ENCODE measurements at regions not wholly inside any gene's neighbourhood (a gene's known extent, or its start where the extent isn't known, plus 50 kb on each side); places are given as distances from the start of the nearest gene placed in this dataset.

DNA sequence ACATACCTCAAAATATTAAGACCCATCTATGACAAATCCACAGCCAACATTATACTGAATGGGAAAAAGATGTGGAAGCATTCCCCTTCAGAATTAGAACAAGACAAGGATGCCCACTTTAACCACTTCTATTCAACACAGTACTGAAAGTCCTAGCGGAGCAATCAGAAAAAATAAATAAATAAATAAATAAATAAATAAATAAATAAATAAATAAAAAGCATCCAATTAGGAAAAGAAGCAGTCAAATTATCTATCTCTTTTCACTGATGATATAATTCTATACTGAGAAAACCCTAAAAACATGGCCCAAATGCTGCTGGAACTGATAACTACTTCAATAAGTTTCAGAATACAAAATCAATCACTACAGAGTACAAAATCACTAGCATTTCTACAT lies 67.5 kb downstream of the PRR32 start:
- no peak for DNase-seq
- Histone ChIP-seq H3K36me3 (replicated peaks; ENCODE audit: control insufficient read depth, insufficient read depth, low read length) (no peaks in the 10 kb centered on the region), H3K4me3 (ENCODE audit: insufficient read depth, low read depth, low read length) (no peak overlapping the region), H3K27me3 (ENCODE audit: control insufficient read depth, insufficient read depth, low read length) (no peaks in the 10 kb centered on the region)

DNA sequence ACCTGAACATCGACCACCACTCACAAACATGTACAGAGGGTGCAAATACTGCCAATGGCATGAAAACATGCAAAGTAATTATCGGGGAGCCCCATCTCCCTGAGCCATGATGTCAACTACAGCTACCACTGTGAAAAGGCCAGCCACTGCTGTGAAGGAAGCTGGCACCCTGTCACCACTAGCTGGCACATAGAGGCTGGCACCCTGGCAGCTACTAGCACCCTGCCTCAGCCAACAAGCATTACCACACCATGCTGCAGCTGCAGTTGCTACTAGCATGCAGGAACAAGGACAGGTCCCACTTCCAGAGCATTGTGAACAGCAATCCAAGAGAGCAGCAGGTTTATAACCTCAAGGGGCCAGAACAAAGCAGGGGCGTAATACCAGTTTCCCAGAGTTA lies 81.4 kb downstream of the PRR32 start:
- DNase-seq = no peak
- Histone ChIP-seq H3K36me3 (replicated peaks; ENCODE audit: control insufficient read depth, insufficient read depth, low read length) (no peaks in the 10 kb centered on the region), H3K27me3 (ENCODE audit: control insufficient read depth, insufficient read depth, low read length) (no peaks in the 10 kb centered on the region), H3K4me3 (ENCODE audit: insufficient read depth, low read depth, low read length) (no peak overlapping the region)

DNA sequence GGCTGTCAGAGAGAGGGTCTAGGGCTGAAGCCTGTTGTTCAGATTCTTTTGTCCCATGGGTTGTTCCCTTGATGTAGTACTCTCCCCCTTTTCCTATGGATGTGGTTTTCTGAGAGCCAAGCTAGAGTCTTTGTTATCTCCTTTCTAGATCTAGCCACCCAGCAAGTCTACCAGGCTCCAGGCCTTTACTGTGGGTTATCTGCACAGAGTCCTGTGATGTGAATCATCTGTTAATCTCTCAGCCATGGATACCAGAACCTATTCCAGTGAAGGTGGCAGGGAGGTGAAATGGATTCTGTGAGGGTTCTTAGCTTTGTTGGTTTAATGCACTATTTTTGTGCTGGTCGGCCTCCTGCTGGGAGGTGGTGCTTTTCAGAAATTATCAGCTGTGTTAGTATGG lies 109.5 kb downstream of the PRR32 start:
- no peak overlapping the region for H3K4me3 ChIP-seq (ENCODE audit: insufficient read depth, low read depth, low read length)
- H3K36me3 ChIP-seq (replicated peaks; ENCODE audit: control insufficient read depth, insufficient read depth, low read length) = no peaks in the 10 kb centered on the region
- DNase-seq = no peak
- H3K27me3 ChIP-seq (ENCODE audit: control insufficient read depth, insufficient read depth, low read length) = no peaks in the 10 kb centered on the region

DNA sequence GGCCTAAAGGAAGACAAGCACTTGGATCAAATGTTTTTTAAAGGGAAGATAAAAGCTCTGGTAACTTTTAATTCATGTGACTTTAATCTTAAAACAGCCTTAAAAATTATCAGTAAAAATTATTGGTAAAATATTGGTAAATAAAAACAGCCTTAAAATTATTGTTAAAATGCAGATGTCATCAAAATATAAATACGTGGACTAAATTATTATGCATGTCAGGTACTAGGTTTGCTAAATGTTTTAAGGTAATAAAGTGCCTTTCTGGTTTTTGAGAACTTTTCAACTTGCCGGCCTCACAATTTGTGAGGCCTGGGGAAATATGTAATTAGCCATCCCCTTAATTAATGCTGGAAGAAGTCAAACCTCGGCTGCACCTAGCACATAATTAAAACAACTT lies 147.7 kb downstream of the PRR32 start:
- H3K27me3 ChIP-seq (ENCODE audit: control insufficient read depth, insufficient read depth, low read length) = no peaks in the 10 kb centered on the region
- DNase-seq = no peak
- no peaks in the 10 kb centered on the region for H3K36me3 ChIP-seq (replicated peaks; ENCODE audit: control insufficient read depth, insufficient read depth, low read length)
- no peak overlapping the region for H3K4me3 ChIP-seq (ENCODE audit: insufficient read depth, low read depth, low read length)

DNA sequence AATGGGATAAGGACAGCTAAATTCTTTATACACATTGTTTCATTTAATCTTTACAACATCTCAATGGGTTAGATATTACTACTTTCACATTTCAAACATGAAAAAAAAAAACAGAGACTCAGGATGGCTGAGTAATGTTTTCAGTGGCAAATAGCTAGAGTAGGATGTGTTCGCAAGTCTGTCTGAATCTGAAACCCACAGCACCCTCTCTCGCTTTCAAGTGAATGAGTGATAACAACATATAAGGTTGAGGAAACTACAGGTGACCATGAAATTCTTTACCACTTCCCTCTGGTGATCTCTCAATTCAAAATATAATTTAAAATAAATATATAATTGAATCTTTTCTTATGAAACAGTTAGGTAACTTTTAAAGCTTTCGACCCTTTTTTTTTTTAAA lies 162.6 kb downstream of the PRR32 start:
- no peak for DNase-seq
- no peak overlapping the region for H3K4me3 ChIP-seq (ENCODE audit: insufficient read depth, low read depth, low read length)

DNA sequence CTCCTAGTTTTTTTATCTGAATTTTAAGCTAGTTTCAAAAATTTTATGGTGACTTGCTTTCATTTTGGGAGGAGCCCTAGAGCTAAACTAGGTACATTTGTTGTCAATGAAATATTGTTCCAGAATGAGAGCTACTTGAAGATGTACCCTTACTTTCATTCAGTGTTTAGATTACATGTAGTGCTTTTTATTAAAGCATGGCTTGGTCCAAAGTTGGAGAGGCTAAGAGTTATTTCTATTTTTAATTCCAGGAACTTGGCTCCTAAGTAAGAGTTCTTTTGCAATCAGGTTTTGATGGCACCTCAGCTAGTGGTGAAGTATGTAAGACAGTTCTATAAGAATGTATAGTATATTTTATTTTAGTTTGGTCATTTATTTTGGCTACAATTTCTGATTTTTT lies 165.5 kb downstream of the PRR32 start:
- no peak for DNase-seq
- Histone ChIP-seq H3K27me3 (ENCODE audit: control insufficient read depth, insufficient read depth, low read length) (no peaks in the 10 kb centered on the region), H3K36me3 (replicated peaks; ENCODE audit: control insufficient read depth, insufficient read depth, low read length) (no peaks in the 10 kb centered on the region), H3K4me3 (ENCODE audit: insufficient read depth, low read depth, low read length) (no peak overlapping the region)

More for the DNA sequence above, 162.6 kb downstream of the PRR32 start:
- Histone ChIP-seq H3K36me3 (replicated peaks; ENCODE audit: control insufficient read depth, insufficient read depth, low read length) (no peaks in the 10 kb centered on the region), H3K27me3 (ENCODE audit: control insufficient read depth, insufficient read depth, low read length) (no peaks in the 10 kb centered on the region)

DNA sequence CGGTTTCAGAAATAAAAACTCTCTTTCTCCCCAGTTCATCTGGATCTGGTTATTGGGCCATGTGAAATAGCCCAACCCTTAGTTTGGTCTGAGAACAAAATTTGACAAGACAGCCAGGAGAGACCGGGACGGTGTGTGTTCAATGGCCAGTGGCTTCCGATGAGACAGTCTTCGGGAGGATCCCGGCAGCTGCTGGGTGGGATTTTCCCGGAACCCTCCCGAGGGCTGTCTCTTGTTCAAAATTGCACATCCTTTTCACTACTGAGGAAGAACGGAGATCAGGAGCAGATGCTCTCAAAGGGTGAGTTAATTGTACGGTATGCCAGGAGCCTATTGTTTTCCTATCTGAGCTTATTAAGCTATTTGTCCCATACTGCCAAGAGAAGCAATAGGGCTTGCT lies 166.5 kb downstream of the PRR32 start:
- no peaks in the 10 kb centered on the region for H3K27me3 ChIP-seq (ENCODE audit: control insufficient read depth, insufficient read depth, low read length)
- H3K4me3 ChIP-seq (ENCODE audit: insufficient read depth, low read depth, low read length) = no peak overlapping the region
- DNase-seq = peak; percentile 5
- no peaks in the 10 kb centered on the region for H3K36me3 ChIP-seq (replicated peaks; ENCODE audit: control insufficient read depth, insufficient read depth, low read length)

DNA sequence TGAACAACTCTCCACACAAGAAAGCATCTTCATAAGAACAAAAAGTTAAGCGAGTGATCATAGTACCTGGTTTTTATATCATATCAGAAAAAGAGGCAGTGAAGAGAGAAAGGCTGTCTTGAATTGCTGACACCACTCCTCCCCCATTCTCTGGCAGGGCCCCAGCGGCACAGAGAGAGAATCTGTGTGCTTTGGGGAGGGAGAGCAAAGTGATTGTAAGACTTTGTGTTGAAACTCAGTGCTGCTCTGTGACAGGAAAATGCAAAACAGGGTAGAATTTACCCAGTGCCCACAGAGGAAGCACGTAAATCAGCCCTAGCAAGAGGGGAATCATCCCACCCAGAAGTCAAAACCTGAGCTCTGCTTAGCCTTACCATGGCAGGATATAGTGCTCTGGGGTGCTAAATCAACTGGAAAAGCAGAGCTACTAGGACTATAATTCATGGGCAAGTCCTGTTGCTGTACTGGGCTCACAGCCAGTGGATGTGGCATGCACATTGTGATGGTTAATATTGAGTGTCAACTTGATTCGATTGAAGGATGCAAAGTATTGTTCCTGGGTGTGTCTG lies 174.6 kb downstream of the PRR32 start:
- DNase-seq = no peak
- no peak overlapping the region for H3K4me3 ChIP-seq (ENCODE audit: insufficient read depth, low read depth, low read length)
- H3K36me3 ChIP-seq (replicated peaks; ENCODE audit: control insufficient read depth, insufficient read depth, low read length) = no peaks in the 10 kb centered on the region
- H3K27me3 ChIP-seq (ENCODE audit: control insufficient read depth, insufficient read depth, low read length) = no peaks in the 10 kb centered on the region

DNA sequence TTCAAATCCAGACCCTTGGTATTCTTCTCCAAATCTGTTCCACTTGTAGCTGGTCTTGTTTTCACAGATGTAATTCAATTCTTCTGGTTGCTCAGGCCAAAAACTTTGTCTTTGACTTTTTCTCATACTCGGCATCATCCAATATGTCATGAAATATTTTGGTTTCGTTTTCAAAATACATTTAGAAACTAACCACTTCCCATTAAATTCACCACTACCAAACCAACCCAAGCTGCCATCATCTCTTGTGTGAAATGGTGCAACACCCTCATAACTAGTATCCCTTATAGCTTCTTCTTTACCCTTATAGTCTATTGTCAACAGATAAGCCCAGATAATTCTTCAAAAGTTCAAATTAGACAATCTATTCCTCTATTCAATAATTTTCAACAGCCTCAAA lies 192.1 kb downstream of the PRR32 start:
- H3K27me3 ChIP-seq (ENCODE audit: control insufficient read depth, insufficient read depth, low read length) = no peaks in the 10 kb centered on the region
- DNase-seq = no peak
- no peak overlapping the region for H3K4me3 ChIP-seq (ENCODE audit: insufficient read depth, low read depth, low read length)
- H3K36me3 ChIP-seq (replicated peaks; ENCODE audit: control insufficient read depth, insufficient read depth, low read length) = no peaks in the 10 kb centered on the region

DNA sequence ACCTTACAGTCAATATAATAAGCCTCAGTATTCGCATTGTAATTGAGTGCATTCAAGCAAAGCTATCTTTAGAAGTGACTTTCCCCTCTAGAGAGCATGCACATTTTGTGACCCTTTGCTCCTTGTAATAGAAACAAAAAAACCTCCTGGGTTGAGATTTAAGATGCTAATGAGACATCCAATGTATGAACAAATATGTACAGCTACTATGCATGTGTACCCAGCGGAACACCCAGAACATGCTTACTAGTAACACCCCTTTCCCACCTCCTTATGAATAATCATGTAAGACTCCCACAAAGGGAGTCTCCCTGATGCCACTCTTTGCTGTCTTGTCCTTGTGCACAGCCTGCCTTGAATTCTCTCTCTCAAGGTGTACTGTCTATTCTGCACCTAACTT lies 205.5 kb downstream of the PRR32 start:
- no peak for DNase-seq
- no peaks in the 10 kb centered on the region for H3K27me3 ChIP-seq (ENCODE audit: control insufficient read depth, insufficient read depth, low read length)
- H3K36me3 ChIP-seq (replicated peaks; ENCODE audit: control insufficient read depth, insufficient read depth, low read length) = no peaks in the 10 kb centered on the region
- H3K4me3 ChIP-seq (ENCODE audit: insufficient read depth, low read depth, low read length) = no peak overlapping the region

DNA sequence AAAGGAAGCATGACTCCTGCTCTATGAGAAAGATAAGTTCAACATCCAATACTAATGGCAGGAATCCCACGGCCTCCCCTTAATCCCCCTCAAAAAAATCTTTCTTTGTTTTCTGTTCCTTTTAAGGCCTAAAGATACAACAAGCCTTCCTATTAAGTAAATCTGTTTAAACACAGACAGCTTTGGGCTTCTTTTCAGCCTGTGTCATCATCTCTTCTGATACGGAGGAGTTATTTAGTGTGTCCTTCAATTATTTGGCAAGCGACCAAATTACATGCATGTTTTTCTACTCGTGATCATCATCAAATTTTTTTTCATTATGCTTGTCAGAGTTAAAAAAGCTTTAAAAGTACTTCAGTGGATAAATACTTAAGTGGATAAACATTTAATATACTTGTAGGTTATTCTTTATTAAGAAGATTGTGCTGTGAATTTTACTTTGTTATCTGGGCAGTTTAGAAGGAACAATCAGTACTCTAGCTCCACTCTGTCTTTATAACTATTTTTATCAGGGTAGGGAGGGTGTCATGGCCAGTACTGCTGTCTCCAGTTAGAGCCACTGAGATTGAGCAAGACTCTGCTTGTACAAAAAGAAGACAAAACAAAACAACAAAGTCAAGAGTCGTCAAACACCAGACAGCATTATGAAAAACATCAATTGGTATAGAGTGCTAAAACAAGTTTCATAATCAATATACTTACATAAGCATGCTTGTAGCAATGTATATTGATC lies 210.7 kb downstream of the PRR32 start:
- H3K4me3 ChIP-seq (ENCODE audit: insufficient read depth, low read depth, low read length) = no peak overlapping the region
- no peak for DNase-seq
- no peaks in the 10 kb centered on the region for H3K36me3 ChIP-seq (replicated peaks; ENCODE audit: control insufficient read depth, insufficient read depth, low read length)
- no peaks in the 10 kb centered on the region for H3K27me3 ChIP-seq (ENCODE audit: control insufficient read depth, insufficient read depth, low read length)

DNA sequence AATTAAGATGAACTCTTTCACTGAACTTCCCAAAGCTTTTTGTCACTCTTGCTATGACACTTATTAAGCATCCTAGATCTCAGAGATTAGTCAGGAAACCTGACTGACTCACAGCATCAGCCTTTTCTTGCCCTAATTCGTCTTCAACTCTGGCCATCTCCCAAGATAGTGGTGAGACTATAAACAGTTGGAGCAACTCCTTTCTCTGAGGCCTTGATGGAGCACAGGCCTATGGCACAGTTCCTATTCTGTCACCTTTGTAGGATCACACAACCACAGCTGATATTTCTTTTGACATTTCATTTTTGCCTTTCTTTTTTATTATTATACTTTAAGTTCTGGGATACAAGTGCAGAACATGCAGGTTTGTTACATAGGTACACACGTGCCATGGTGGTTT lies 217.6 kb downstream of the PRR32 start:
- Histone ChIP-seq H3K27me3 (ENCODE audit: control insufficient read depth, insufficient read depth, low read length) (no peaks in the 10 kb centered on the region), H3K36me3 (replicated peaks; ENCODE audit: control insufficient read depth, insufficient read depth, low read length) (no peaks in the 10 kb centered on the region), H3K4me3 (ENCODE audit: insufficient read depth, low read depth, low read length) (no peak overlapping the region)
- DNase-seq = no peak

DNA sequence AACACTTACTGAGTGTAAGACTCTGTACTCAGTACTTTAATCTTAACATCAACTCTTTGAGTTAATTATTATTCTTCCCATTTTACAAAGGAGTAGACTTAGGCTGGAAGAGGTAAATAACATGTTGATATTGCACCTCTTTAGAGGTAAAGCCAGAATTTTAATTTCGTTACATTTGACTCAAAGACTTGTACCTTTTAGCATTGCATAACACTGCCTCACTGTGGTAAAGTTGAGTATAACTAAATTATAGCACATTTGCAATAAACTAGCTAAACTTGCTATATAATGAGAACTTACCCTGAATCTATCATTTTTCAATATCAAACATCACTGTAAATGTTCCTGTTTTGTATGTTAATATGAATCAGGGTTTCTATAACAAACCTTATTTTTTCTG lies 218.5 kb downstream of the PRR32 start:
- DNase-seq = peak; percentile 2
- H3K36me3 ChIP-seq (replicated peaks; ENCODE audit: control insufficient read depth, insufficient read depth, low read length) = no peaks in the 10 kb centered on the region
- no peak overlapping the region for H3K4me3 ChIP-seq (ENCODE audit: insufficient read depth, low read depth, low read length)
- no peaks in the 10 kb centered on the region for H3K27me3 ChIP-seq (ENCODE audit: control insufficient read depth, insufficient read depth, low read length)

DNA sequence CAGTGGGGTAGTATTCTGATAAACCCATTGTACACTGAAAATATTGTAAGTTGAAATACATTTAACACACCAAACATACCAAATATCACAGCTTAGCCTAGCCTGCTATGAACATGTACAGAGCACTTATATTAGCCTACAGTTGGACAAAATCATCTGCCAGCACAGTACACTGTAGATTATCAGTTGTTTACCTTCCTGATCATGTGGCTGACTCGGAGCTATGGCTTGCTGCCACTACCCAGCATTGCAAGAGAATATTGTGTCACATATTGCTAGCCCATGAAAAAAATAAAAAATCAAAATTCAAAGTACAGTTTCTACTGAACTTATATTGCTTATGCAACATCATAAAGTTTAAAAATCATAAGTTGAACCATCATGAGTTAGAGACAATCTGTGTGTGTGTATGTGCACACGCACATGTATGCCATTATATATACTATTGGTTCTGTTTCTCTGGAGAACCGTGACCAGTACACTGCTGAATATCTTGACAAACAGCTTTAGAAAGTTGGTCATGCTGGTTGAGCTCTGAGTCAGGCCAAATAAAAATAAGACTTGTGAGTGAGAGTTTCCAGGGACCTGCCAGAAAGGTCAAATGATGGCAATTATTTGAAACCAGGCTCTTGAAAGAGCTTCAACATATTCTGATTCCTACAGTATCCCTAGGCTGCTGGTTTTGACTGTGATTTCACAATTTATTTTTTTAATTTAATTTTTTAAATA lies 238.5 kb downstream of the PRR32 start:
- H3K4me3 ChIP-seq (ENCODE audit: insufficient read depth, low read depth, low read length) = no peak overlapping the region
- DNase-seq = no peak
- no peaks in the 10 kb centered on the region for H3K36me3 ChIP-seq (replicated peaks; ENCODE audit: control insufficient read depth, insufficient read depth, low read length)

DNA sequence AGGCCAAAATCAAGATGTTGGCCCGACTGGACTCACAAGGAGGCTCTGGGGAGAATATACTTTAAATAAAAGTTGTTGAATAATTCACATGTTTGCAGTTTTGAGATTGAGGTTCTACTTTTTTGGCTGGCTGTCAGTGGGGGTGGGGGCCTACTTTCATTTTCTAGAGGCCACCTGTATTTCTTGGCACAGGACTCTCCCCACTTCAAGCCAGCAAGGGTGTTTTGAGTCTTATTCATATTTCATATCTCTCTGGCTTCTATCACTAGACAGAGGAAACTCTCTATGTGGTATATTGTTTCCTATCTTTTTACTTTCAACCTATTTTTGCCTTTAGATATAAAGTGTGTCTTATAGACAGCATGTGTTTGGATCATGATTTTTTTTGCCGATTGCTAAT lies 266.4 kb downstream of the PRR32 start:
- no peak overlapping the region for H3K4me3 ChIP-seq (ENCODE audit: insufficient read depth, low read depth, low read length)
- DNase-seq = no peak
- no peaks in the 10 kb centered on the region for H3K36me3 ChIP-seq (replicated peaks; ENCODE audit: control insufficient read depth, insufficient read depth, low read length)

More for the DNA sequence above, 238.5 kb downstream of the PRR32 start:
- no peaks in the 10 kb centered on the region for H3K27me3 ChIP-seq (ENCODE audit: control insufficient read depth, insufficient read depth, low read length)

More for the DNA sequence above, 266.4 kb downstream of the PRR32 start:
- H3K27me3 ChIP-seq (ENCODE audit: control insufficient read depth, insufficient read depth, low read length) = no peaks in the 10 kb centered on the region
